ENCODE measurements at regions not wholly inside any gene's neighbourhood (a gene's known extent, or its start where the extent isn't known, plus 50 kb on each side); places are given as distances from the start of the nearest gene placed in this dataset.

DNA sequence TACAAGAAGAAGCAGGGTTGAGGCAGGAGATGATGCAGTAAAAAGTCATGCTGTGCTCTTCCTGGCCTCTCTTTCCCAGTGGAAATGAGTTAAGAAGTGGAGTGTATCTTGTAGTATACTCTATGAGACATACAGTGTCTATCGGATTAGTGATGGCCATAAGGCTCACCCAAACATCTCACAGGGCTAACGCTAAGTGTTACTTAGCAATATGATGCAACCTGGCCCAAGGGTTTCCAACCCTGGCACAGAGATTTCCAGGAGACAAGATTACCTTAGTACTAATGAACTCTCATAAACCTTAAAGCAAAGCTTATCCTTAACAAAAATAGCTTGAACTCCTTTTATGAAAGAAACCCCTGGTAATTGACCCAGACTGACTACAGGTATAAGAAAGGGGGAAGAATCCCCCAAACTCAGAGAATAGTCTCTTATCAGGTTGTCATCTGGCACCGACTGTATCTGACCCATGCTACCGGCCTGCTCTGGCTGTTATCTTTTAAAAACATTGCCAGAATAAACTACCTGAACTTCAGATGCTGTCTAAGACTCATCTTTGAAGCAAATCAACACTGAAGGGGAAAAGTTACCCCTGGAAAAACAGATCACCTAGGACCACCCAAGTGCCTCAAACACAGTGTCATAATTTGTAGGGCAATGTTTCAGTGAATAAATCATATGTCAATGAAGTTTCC is 1002.0 kb downstream of the REEP3 start:
- DNase-seq (no peak), ATAC-seq (no peak)
- TF ChIP-seq CTCF (IDR thresholded peaks at IDR 0.05) = no peak

DNA sequence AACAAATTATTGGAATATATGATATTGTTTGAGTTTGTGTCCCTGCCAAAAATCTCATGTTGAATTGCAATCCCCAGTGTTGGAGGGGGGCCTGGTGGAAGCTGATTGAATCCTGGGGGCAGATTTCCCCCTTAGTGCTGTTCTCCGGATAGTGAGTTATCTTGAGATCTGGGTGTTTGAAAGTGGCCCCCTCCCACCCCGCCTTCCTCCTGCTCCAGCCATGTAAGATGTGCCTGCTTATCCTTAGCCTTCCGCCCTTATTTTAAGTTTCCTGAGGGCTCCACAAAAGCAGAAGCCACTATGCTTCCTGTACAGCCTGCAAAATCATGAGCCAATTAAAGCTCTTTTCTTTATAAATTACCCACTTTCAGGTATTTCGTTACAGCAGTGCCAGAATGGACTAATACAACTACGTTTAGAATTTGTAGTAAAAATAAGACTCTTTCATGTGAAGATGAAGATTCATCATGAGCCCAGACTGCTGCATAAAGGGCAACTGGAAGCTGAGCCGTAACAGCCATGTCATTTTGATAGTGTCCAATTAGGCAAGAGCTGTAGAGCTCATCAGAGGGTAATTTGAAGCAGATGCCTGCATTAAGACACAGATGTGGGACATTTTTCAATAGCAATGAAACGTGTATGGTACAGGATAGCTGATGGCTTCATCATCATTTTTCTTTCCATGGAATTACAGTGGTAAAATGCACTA is 1007.2 kb downstream of the REEP3 start:
- DNase-seq (no peak), ATAC-seq (no peak)
- intact Hi-C loops (cut with DNase I, micrococcal nuclease) = no loop called here
- no peaks in the 10 kb centered on the region for H3K4me1 ChIP-seq (ENCODE audit: low read depth)
- no peak for TF ChIP-seq CTCF (IDR thresholded peaks at IDR 0.05)
- H3K4me3 ChIP-seq = no peak overlapping the region
- H3K36me3 ChIP-seq (ENCODE audit: low read depth) = no peaks in the 10 kb centered on the region
- no peaks in the 10 kb centered on the region for H3K9me3 ChIP-seq

More for the DNA sequence above, 1002.0 kb downstream of the REEP3 start:
- intact Hi-C loops (cut with DNase I, micrococcal nuclease) = no loop called here
- H3K4me1 ChIP-seq (ENCODE audit: low read depth) = no peaks in the 10 kb centered on the region
- no peak overlapping the region for H3K4me3 ChIP-seq
- H3K9me3 ChIP-seq = no peaks in the 10 kb centered on the region
- H3K36me3 ChIP-seq (ENCODE audit: low read depth) = no peaks in the 10 kb centered on the region

- ATAC-seq = no peak
- DNase-seq = no peak
- TF ChIP-seq CTCF (IDR thresholded peaks at IDR 0.05) = no peak
- intact Hi-C loops (cut with DNase I, micrococcal nuclease) = no loop called here
- Histone ChIP-seq H3K4me1 (ENCODE audit: low read depth) (no peaks in the 10 kb centered on the region), H3K36me3 (ENCODE audit: low read depth) (no peaks in the 10 kb centered on the region), H3K4me3 (no peak overlapping the region), H3K9me3 (no peaks in the 10 kb centered on the region)
Observed at GRCh38 chr10:64529003-64529350, 1007.8 kb downstream of the REEP3 start.

DNA sequence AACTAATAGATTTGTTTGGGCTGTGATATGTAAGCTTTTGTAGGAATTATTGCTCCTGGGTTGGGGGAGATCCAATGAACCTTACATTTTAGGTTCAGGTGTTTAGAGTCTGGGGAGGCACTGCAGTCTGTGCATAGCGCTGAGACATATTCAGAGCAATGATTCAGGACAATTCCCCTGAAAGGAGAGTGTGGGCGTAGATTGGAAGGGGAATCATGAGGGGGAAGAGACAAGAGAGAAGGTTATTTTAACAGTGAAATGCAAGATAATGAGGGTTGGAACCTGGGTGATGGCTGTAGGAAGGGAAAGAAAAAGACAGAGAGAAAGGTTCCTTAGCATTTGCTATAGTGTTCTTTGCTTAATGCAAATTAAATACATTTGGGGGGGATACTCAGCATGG is 1013.4 kb downstream of the REEP3 start:
- DNase-seq = no peak
- no peaks in the 10 kb centered on the region for H3K36me3 ChIP-seq (ENCODE audit: low read depth)
- no peaks in the 10 kb centered on the region for H3K9me3 ChIP-seq
- ATAC-seq = no peak
- intact Hi-C loops (cut with DNase I, micrococcal nuclease) = no loop called here
- H3K4me3 ChIP-seq = no peak overlapping the region
- no peak for TF ChIP-seq CTCF (IDR thresholded peaks at IDR 0.05)
- no peaks in the 10 kb centered on the region for H3K4me1 ChIP-seq (ENCODE audit: low read depth)

- DNase-seq = no peak
- Histone ChIP-seq H3K4me3 (no peak overlapping the region), H3K36me3 (ENCODE audit: low read depth) (no peaks in the 10 kb centered on the region), H3K9me3 (no peaks in the 10 kb centered on the region), H3K4me1 (ENCODE audit: low read depth) (no peaks in the 10 kb centered on the region)
- no peak for ATAC-seq
- intact Hi-C loops (cut with DNase I, micrococcal nuclease) = no loop called here
- TF ChIP-seq CTCF (IDR thresholded peaks at IDR 0.05) = no peak
Observed at GRCh38 chr10:64535131-64535867, 1014.1 kb downstream of the REEP3 start.
